ENCODE measurements at regions not wholly inside any gene's neighbourhood (a gene's known extent, or its start where the extent isn't known, plus 50 kb on each side); places are given as distances from the start of the nearest gene placed in this dataset.

DNA sequence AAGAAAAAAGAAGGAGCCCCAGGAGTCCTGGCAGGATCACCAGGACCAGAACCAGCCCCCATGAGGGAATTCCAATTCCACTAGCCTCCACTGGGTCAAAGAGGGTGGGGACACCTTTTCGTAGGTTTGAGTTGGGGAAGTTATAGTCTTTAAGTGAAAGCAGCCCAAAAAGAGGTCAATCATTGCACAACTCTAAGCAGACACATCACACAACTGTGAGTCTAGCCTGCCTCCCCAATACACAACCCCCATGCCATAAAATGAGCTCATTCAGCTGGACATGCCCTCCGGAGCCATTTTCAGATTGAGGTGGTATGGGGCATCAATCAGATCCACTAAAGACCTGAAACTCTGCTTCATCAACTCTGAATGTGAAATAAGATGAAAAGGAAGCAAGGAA is 179.9 kb downstream of the NPHP4 start:
- no peaks in the 10 kb centered on the region for H3K9me3 ChIP-seq (replicated peaks; ENCODE audit: control insufficient read depth, low read depth, low read length)
- H3K27me3 ChIP-seq (ENCODE audit: control insufficient read depth, insufficient read depth, low read length) = peaks cover 6% of the 10 kb centered on the region
- whole genome bisulfite sequencing (ENCODE audit: insufficient coverage) = no CpG with 5 or more reads among the region's 2 CpGs
- H3K27ac ChIP-seq (ENCODE audit: low read length) = no peak overlapping the region
- no peak for DNase-seq
- peaks cover 14% of the 10 kb centered on the region for H3K4me1 ChIP-seq (ENCODE audit: control insufficient read depth, insufficient read depth, low read length)
- H3K4me3 ChIP-seq (ENCODE audit: low read length) = no peak overlapping the region
- H3K36me3 ChIP-seq (ENCODE audit: control insufficient read depth, insufficient read depth, low read length) = no peaks in the 10 kb centered on the region

DNA sequence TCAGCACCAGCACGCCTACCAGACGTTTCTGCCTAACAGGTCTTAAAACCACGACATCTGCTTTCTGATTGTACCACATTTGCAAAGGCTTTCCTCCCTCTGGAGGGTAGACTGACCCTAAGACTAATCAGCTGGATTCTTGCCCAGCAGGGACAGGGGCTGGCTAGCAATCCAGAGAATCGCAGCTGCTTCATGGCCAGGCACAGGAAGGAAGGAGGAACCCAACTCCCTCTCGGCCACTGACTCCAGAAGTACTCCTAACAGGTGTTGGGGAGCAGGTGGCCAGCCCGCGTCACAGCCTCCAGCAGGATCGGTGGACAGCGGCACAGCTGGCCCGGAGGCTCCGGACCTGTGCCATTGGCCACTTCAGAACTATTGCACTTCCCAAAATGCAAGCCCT is 180.8 kb downstream of the NPHP4 start:
- peak; percentile 80 for DNase-seq
- peaks cover 6% of the 10 kb centered on the region for H3K27me3 ChIP-seq (ENCODE audit: control insufficient read depth, insufficient read depth, low read length)
- whole genome bisulfite sequencing (ENCODE audit: insufficient coverage) = 26% methylated on average over 9 of the region's 11 CpGs

DNA sequence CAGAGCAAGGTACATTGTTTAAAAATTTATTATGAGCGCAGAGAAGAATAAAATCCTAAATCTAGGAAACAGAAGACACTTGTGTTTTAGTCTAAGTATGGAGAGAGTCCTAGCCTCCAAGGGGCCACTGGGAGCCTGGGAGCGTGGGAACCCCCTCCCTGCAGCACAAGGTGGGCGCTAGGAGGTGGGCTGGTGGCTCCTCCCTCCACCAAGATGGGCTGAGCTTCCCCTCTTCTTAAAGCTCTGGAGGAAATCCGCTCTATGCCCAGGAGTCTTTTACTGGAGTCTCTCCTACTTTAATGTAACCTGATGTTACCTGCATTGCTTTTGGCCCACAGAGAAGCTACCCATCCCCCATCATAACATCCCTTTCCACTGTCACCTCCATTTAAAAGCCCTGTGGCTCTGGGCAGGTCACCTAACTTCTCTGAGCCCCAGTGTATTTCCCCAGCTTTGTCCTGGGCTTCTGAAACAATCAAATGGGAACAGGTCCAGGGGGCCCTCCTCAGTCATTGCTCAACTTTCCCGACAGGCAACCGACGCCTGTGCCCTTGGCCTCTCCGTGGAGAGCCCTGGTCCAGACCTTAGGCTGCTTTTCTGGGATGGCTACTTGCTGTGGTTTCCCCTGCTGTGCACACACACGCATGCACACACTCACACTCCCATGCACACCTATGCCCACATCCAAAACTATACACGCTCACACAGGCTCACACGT is 181.5 kb downstream of the NPHP4 start:
- DNase-seq = no peak

More for the DNA sequence above, 180.8 kb downstream of the NPHP4 start:
- no peaks in the 10 kb centered on the region for H3K9me3 ChIP-seq (replicated peaks; ENCODE audit: control insufficient read depth, low read depth, low read length)
- peaks cover 14% of the 10 kb centered on the region for H3K4me1 ChIP-seq (ENCODE audit: control insufficient read depth, insufficient read depth, low read length)
- no peak overlapping the region for H3K4me3 ChIP-seq (ENCODE audit: low read length)
- H3K36me3 ChIP-seq (ENCODE audit: control insufficient read depth, insufficient read depth, low read length) = no peaks in the 10 kb centered on the region
- no peak overlapping the region for H3K27ac ChIP-seq (ENCODE audit: low read length)

GRCh38 chr1:5810131-5810530 is 182.1 kb downstream of the NPHP4 start:
- WGBS (ENCODE audit: insufficient coverage) = 82% methylated on average over 13 of the region's 16 CpGs
- H3K27me3 ChIP-seq (ENCODE audit: control insufficient read depth, insufficient read depth, low read length) = peaks cover 6% of the 10 kb centered on the region
- no peaks in the 10 kb centered on the region for H3K36me3 ChIP-seq (ENCODE audit: control insufficient read depth, insufficient read depth, low read length)
- H3K27ac ChIP-seq (ENCODE audit: low read length) = no peak overlapping the region
- no peak for DNase-seq
- no peak overlapping the region for H3K4me3 ChIP-seq (ENCODE audit: low read length)
- H3K9me3 ChIP-seq (replicated peaks; ENCODE audit: control insufficient read depth, low read depth, low read length) = no peaks in the 10 kb centered on the region
- H3K4me1 ChIP-seq (ENCODE audit: control insufficient read depth, insufficient read depth, low read length) = peaks cover 14% of the 10 kb centered on the region

More for the DNA sequence above, 181.5 kb downstream of the NPHP4 start:
- H3K27ac ChIP-seq (ENCODE audit: low read length) = no peak overlapping the region
- 44% methylated on average over 9 of the region's 11 CpGs for WGBS (ENCODE audit: insufficient coverage)
- no peak overlapping the region for H3K4me3 ChIP-seq (ENCODE audit: low read length)
- H3K27me3 ChIP-seq (ENCODE audit: control insufficient read depth, insufficient read depth, low read length) = peaks cover 6% of the 10 kb centered on the region
- H3K9me3 ChIP-seq (replicated peaks; ENCODE audit: control insufficient read depth, low read depth, low read length) = no peaks in the 10 kb centered on the region
- peaks cover 14% of the 10 kb centered on the region for H3K4me1 ChIP-seq (ENCODE audit: control insufficient read depth, insufficient read depth, low read length)
- no peaks in the 10 kb centered on the region for H3K36me3 ChIP-seq (ENCODE audit: control insufficient read depth, insufficient read depth, low read length)

DNA sequence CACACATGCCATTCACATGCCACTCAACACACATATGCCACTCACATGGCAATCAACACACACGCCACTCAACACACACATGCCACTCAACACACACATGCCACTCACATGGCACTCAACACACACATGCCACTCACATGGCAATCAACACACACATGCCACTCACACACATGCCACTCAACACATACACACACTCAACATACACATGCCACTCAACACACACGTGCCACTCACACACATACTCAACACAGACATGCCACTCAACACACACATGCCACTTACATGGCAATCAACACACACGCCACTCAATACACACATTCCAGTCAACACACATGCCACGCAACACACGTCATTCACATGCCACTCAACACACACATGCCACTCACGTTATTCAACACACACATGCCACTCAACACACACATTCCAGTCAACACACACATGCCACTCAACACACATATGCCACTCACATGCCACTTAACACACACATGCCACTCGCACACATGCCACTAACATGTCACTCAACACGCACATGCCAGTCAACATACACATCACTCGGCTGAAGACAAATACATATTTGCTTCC is 182.9 kb downstream of the NPHP4 start:
- Histone ChIP-seq H3K27me3 (ENCODE audit: control insufficient read depth, insufficient read depth, low read length) (peaks cover 5% of the 10 kb centered on the region), H3K27ac (ENCODE audit: low read length) (no peak overlapping the region), H3K36me3 (ENCODE audit: control insufficient read depth, insufficient read depth, low read length) (no peaks in the 10 kb centered on the region), H3K9me3 (replicated peaks; ENCODE audit: control insufficient read depth, low read depth, low read length) (no peaks in the 10 kb centered on the region), H3K4me1 (ENCODE audit: control insufficient read depth, insufficient read depth, low read length) (peaks cover 14% of the 10 kb centered on the region), H3K4me3 (ENCODE audit: low read length) (no peak overlapping the region)
- 91% methylated on average over 8 of the region's 9 CpGs for WGBS (ENCODE audit: insufficient coverage)
- DNase-seq = no peak

DNA sequence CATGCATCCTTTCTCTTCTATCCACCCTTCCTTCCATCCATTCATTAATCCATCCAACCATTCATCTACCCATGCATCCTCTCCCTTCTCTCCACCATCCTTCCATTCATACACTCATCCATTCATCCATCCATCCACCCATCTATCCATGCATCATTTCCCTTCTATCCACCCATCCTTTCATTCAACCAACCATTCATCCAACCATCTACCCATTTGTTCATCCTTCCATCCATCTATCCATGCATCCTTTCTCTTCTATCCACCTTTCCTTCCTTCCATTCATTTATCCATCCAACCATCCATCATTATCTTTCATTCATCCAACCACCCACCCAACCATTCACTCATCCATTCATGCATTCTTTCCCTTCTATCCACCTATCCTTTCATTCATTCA is 188.4 kb downstream of the NPHP4 start:
- Histone ChIP-seq H3K4me1 (ENCODE audit: control insufficient read depth, insufficient read depth, low read length) (no peaks in the 10 kb centered on the region), H3K27ac (ENCODE audit: low read length) (no peak overlapping the region), H3K4me3 (ENCODE audit: low read length) (no peak overlapping the region), H3K27me3 (ENCODE audit: control insufficient read depth, insufficient read depth, low read length) (no peaks in the 10 kb centered on the region), H3K36me3 (ENCODE audit: control insufficient read depth, insufficient read depth, low read length) (no peaks in the 10 kb centered on the region), H3K9me3 (replicated peaks; ENCODE audit: control insufficient read depth, low read depth, low read length) (no peaks in the 10 kb centered on the region)
- DNase-seq = no peak

DNA sequence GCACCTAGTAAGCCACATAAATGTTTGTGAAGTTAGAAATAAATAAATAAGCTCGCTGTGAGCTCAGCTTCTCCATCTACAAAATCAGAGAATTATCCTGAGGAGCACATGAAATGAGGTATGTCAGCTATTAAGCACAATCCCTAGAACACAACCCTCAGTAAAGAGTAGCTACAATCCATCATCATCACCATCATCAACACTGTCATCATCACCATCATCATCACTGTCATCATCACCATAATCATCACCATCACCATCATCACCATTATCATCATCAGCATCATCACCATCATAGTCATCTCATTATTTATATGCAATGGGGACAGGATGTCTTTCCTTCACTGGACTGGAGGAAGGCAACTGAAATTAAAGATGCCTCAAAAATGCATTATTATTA is 189.6 kb downstream of the NPHP4 start:
- Histone ChIP-seq H3K27me3 (ENCODE audit: control insufficient read depth, insufficient read depth, low read length) (no peaks in the 10 kb centered on the region), H3K4me3 (ENCODE audit: low read length) (no peak overlapping the region), H3K9me3 (replicated peaks; ENCODE audit: control insufficient read depth, low read depth, low read length) (no peaks in the 10 kb centered on the region), H3K4me1 (ENCODE audit: control insufficient read depth, insufficient read depth, low read length) (peaks cover 7% of the 10 kb centered on the region), H3K27ac (ENCODE audit: low read length) (no peak overlapping the region), H3K36me3 (ENCODE audit: control insufficient read depth, insufficient read depth, low read length) (no peaks in the 10 kb centered on the region)
- DNase-seq = no peak
- WGBS (ENCODE audit: insufficient coverage) = no CpG with 5 or more reads among the region's 1 CpG

GRCh38 chr1:5798904-5799303 is 193.3 kb downstream of the NPHP4 start:
- 93% methylated on average over 4 of the region's 7 CpGs for WGBS (ENCODE audit: insufficient coverage)
- no peak for DNase-seq
- Histone ChIP-seq H3K27me3 (ENCODE audit: control insufficient read depth, insufficient read depth, low read length) (peaks cover 2% of the 10 kb centered on the region), H3K36me3 (ENCODE audit: control insufficient read depth, insufficient read depth, low read length) (no peaks in the 10 kb centered on the region), H3K27ac (ENCODE audit: low read length) (no peak overlapping the region), H3K4me3 (ENCODE audit: low read length) (no peak overlapping the region), H3K4me1 (ENCODE audit: control insufficient read depth, insufficient read depth, low read length) (peaks cover 11% of the 10 kb centered on the region), H3K9me3 (replicated peaks; ENCODE audit: control insufficient read depth, low read depth, low read length) (no peaks in the 10 kb centered on the region)

DNA sequence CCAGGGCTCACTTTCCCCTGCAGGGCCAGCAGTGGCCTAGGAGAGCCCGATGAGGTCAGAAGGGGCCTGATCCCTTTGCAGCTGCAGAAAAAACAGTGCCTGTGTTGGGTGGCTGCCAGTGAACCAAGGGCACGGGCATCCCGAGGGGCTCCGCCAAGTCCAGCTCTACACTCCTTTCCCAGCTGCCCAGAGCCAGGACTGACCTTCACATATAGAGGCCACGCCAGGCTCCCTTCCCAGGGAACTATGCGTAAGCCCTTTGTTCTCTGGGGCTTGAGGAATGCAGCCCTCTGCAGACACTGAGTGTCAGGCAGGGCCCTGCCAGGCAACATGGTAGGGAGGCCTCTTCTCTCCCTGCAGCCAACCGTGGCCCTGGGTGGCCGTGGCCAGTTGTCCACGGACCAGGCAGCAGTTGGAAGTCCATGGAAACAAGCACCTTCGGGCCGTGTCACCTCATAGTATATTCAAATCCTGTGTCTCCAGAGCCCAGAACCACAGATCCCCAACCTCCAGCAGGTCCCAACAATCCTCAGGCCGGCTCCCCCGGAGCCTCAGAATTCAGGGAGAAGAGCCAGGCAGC is 194.0 kb downstream of the NPHP4 start:
- Histone ChIP-seq H3K27ac (ENCODE audit: low read length) (no peak overlapping the region), H3K9me3 (replicated peaks; ENCODE audit: control insufficient read depth, low read depth, low read length) (no peaks in the 10 kb centered on the region), H3K4me1 (ENCODE audit: control insufficient read depth, insufficient read depth, low read length) (peaks cover 11% of the 10 kb centered on the region), H3K27me3 (ENCODE audit: control insufficient read depth, insufficient read depth, low read length) (peaks cover 3% of the 10 kb centered on the region), H3K4me3 (ENCODE audit: low read length) (no peak overlapping the region), H3K36me3 (ENCODE audit: control insufficient read depth, insufficient read depth, low read length) (no peaks in the 10 kb centered on the region)
- WGBS (ENCODE audit: insufficient coverage) = 72% methylated on average over 13 of the region's 13 CpGs
- DNase-seq = peak; percentile 16

- Histone ChIP-seq H3K9me3 (replicated peaks; ENCODE audit: control insufficient read depth, low read depth, low read length) (no peaks in the 10 kb centered on the region), H3K27ac (ENCODE audit: low read length) (no peak overlapping the region), H3K36me3 (ENCODE audit: control insufficient read depth, insufficient read depth, low read length) (no peaks in the 10 kb centered on the region), H3K4me1 (ENCODE audit: control insufficient read depth, insufficient read depth, low read length) (peaks cover 11% of the 10 kb centered on the region), H3K4me3 (ENCODE audit: low read length) (no peak overlapping the region), H3K27me3 (ENCODE audit: control insufficient read depth, insufficient read depth, low read length) (peaks cover 5% of the 10 kb centered on the region)
- no peak for DNase-seq
- WGBS (ENCODE audit: insufficient coverage) = 90% methylated on average over 2 of the region's 2 CpGs
Observed at GRCh38 chr1:5796028-5796427, 196.2 kb downstream of the NPHP4 start.
